H1 (cell line): ENCODE measurements at regions not wholly inside any gene's neighbourhood (a gene's known extent, or its start where the extent isn't known, plus 50 kb on each side); places are given as distances from the start of the nearest gene placed in this dataset.

ENCODE experiments used
- CTCF ChIA-PET: fragments of 300-600 bp; sonication (Branson Sonifier 250); formaldehyde crosslinking; loops from one replicate; lab custom pipeline; 2021; ENCODE audit not compliant: partially characterized antibody; lab: Charles Lee
- POLR2A ChIA-PET: fragments of 300-600 bp; sonication (Branson Sonifier 250); formaldehyde crosslinking; loops from one replicate; lab custom pipeline; 2021; ENCODE audit warnings: inconsistent platforms; ENCODE audit not compliant: partially characterized antibody; lab: Charles Lee
- DNase-seq, 2 experiments: peaks; one replicate each; pipeline versions ENCODE4 v3.0.0 to v3.0.0-alpha.2; 2010 to 2022; ENCODE audit warnings: low spot score in 2 of 2, low read depth in 1 of 2, mixed read lengths in 1 of 2
- FAIRE-seq: peaks from 2 replicates; lab custom pipeline; 2011; peaks lifted over from hg19 to GRCh38; lab: Jason Lieb, UNC
- H2AFZ ChIP-seq: 2 replicates; pipeline ENCODE4 v1.8.1; 2012; ENCODE audit warnings: low read length, inconsistent platforms
- H2AK5ac ChIP-seq: 2 replicates; pipeline ENCODE4 v1.6.1; 2013; ENCODE audit warnings: low read depth, low read length
- H2BK120ac ChIP-seq: replicated peaks from 2 replicates; pipeline ENCODE3; 2013; ENCODE audit warnings: low read depth, low read length, inconsistent platforms
- H2BK12ac ChIP-seq: 2 replicates; pipeline ENCODE4 v1.6.1; 2013; ENCODE audit warnings: low read depth, low read length
- H2BK15ac ChIP-seq: 2 replicates; pipeline ENCODE4 v1.6.1; 2013; ENCODE audit warnings: low read length
- H2BK20ac ChIP-seq: 2 replicates; pipeline ENCODE4 v1.6.1; 2013; ENCODE audit warnings: low read length
- H2BK5ac ChIP-seq: 2 replicates; pipeline ENCODE4 v1.6.1; 2013; ENCODE audit warnings: low read depth, low read length
- H3K14ac ChIP-seq: 2 replicates; pipeline ENCODE4 v1.6.1; 2013; ENCODE audit warnings: inconsistent platforms; ENCODE audit not compliant: insufficient read length
- H3K18ac ChIP-seq: 2 replicates; pipeline ENCODE4 v1.6.1; 2013; ENCODE audit warnings: low read length; ENCODE audit errors: extremely low read depth
- H3K23ac ChIP-seq: 2 replicates; pipeline ENCODE4 v1.6.1; 2013; ENCODE audit warnings: inconsistent platforms; ENCODE audit not compliant: insufficient read length
- H3K23me2 ChIP-seq: 2 replicates; pipeline ENCODE4 v1.6.1; 2013; ENCODE audit warnings: low read depth, low read length
- H3K27ac ChIP-seq: 2 replicates; pipeline ENCODE4 v1.6.1; 2011; ENCODE audit warnings: low read depth, low read length, inconsistent platforms
- H3K27me3 ChIP-seq, 4 experiments: replicated peaks in 1 of 4; 1 replicate in 1 of 4; 2 replicates in 3 of 4; pipeline versions ENCODE4 v1.6.1 to v1.8.1; 2011 to 2013; ENCODE audit warnings: low read length in 3 of 4, mild to moderate bottlenecking in 3 of 4, inconsistent platforms in 2 of 4, mixed read lengths in 2 of 4, moderate library complexity in 1 of 4; ENCODE audit not compliant: control insufficient read depth in 3 of 4, insufficient read depth in 3 of 4; ENCODE audit errors: extremely low read depth in 1 of 4
- H3K36me3 ChIP-seq, 4 experiments: 2 replicates each; pipeline versions ENCODE4 v1.6.1 to v1.8.1; 2011 to 2013; ENCODE audit warnings: mild to moderate bottlenecking in 4 of 4, low read length in 3 of 4, moderate library complexity in 2 of 4, control low read depth in 1 of 4, inconsistent platforms in 1 of 4; ENCODE audit not compliant: insufficient read depth in 4 of 4, control insufficient read depth in 2 of 4
- H3K4ac ChIP-seq: replicated peaks from 2 replicates; pipeline ENCODE3; 2013; ENCODE audit warnings: low read length, low read depth, mixed read lengths, inconsistent platforms; ENCODE audit not compliant: insufficient read length
- H3K4me1 ChIP-seq, 4 experiments: replicated peaks in 1 of 4; 1 replicate in 1 of 4; 2 replicates in 3 of 4; pipeline versions ENCODE4 v1.6.1 to v1.8.1; 2011 to 2013; ENCODE audit warnings: low read length in 3 of 4, inconsistent platforms in 2 of 4, mixed read lengths in 1 of 4; ENCODE audit not compliant: insufficient read depth in 4 of 4, control insufficient read depth in 3 of 4
- H3K4me2 ChIP-seq, 2 experiments: 2 replicates each; pipeline versions ENCODE4 v1.6.1 to v1.8.1; 2011 to 2013; ENCODE audit warnings: low read depth in 2 of 2, low read length in 2 of 2, control low read depth in 1 of 2, inconsistent platforms in 1 of 2, mild to moderate bottlenecking in 1 of 2; ENCODE audit not compliant: insufficient read depth in 1 of 2
- H3K4me3 ChIP-seq, 4 experiments: fragments of 200-600, 300-600 bp in 1 of 4; sonication (generic), shearing (Covaris generic), sonication (Bioruptor Twin) in 1 of 4; 2 replicates each; pipeline versions ENCODE4 v1.5.1 to v1.8.1; 2011 to 2016; ENCODE audit warnings: low read length in 4 of 4, low read depth in 3 of 4, control low read depth in 2 of 4, inconsistent platforms in 2 of 4, mild to moderate bottlenecking in 2 of 4, mixed read lengths in 1 of 4, moderate library complexity in 1 of 4; ENCODE audit not compliant: insufficient read depth in 2 of 4; ENCODE audit errors: extremely low read depth in 1 of 4
- H3K56ac ChIP-seq: replicated peaks from 2 replicates; pipeline ENCODE3; 2013; ENCODE audit warnings: low read depth, mild to moderate bottlenecking, mixed read lengths, low read length, inconsistent platforms; ENCODE audit not compliant: insufficient read length
- H3K79me1 ChIP-seq: 2 replicates; pipeline ENCODE4 v1.6.1; 2013; ENCODE audit warnings: low read depth, low read length, control low read depth
- H3K79me2 ChIP-seq, 2 experiments: 2 replicates each; pipeline versions ENCODE4 v1.6.1 to v1.8.1; 2012 to 2013; ENCODE audit warnings: low read length in 2 of 2, mild to moderate bottlenecking in 2 of 2, inconsistent platforms in 1 of 2; ENCODE audit not compliant: insufficient read depth in 2 of 2, control insufficient read depth in 1 of 2
- H3K9ac ChIP-seq, 4 experiments: replicated peaks in 1 of 4; 1 replicate in 1 of 4; 2 replicates in 3 of 4; pipeline versions ENCODE4 v1.6.1 to v1.8.1; 2011 to 2013; ENCODE audit warnings: low read depth in 3 of 4, low read length in 3 of 4, control low read depth in 2 of 4, mild to moderate bottlenecking in 2 of 4, moderate library complexity in 2 of 4, inconsistent platforms in 1 of 4; ENCODE audit errors: extremely low read depth in 1 of 4
- H3K9me3 ChIP-seq, 2 experiments: 2 replicates each; pipeline versions ENCODE4 v1.6.1 to v1.8.1; 2012 to 2013; ENCODE audit warnings: mild to moderate bottlenecking in 2 of 2, moderate library complexity in 2 of 2, control low read depth in 1 of 2, inconsistent platforms in 1 of 2, low read depth in 1 of 2, low read length in 1 of 2, mixed read lengths in 1 of 2; ENCODE audit not compliant: insufficient read depth in 2 of 2
- H4K20me1 ChIP-seq, 2 experiments: replicated peaks in 1 of 2; 2 replicates each; pipeline versions ENCODE3 to v1.8.1; 2011 to 2013; ENCODE audit warnings: inconsistent platforms in 2 of 2, low read length in 2 of 2, mild to moderate bottlenecking in 1 of 2; ENCODE audit not compliant: insufficient read depth in 2 of 2, control insufficient read depth in 1 of 2
- H4K5ac ChIP-seq: 2 replicates; pipeline ENCODE4 v1.6.1; 2013; ENCODE audit warnings: low read length, low read depth, mixed read lengths, inconsistent platforms; ENCODE audit not compliant: insufficient read length
- H4K8ac ChIP-seq: 2 replicates; pipeline ENCODE4 v1.8.0; 2013; ENCODE audit warnings: mild to moderate bottlenecking, moderate library complexity, low read length, inconsistent platforms; ENCODE audit not compliant: insufficient read depth; ENCODE audit errors: extremely low read depth
- H4K91ac ChIP-seq: replicated peaks from 2 replicates; pipeline ENCODE3; 2013; ENCODE audit warnings: low read length, mixed read lengths, inconsistent platforms; ENCODE audit not compliant: insufficient read length
- POLR2AphosphoS5 ChIP-seq: IDR thresholded peaks from 2 replicates; pipeline ENCODE4 v1.6.1; 2011; ENCODE audit warnings: low read depth, low read length
- SP2 ChIP-seq: IDR thresholded peaks from 2 replicates; pipeline ENCODE4 v1.6.1; 2012; ENCODE audit warnings: mild to moderate bottlenecking, low read length, inconsistent platforms
- WGBS, 2 experiments: shearing (Covaris generic) in 1 of 2; methylation state at CpG; one replicate each; pipeline versions ENCODE4 v1.1.6 to v1.1.7; 2013 to 2015; ENCODE audit warnings: low lambda C conversion rate in 2 of 2, mixed read lengths in 2 of 2, inconsistent platforms in 1 of 2, low coverage in 1 of 2, missing lambda C conversion rate in 1 of 2; ENCODE audit not compliant: insufficient replicate concordance in 2 of 2, insufficient coverage in 1 of 2, insufficient read length in 1 of 2; ENCODE audit errors: extremely low coverage in 1 of 2, missing lambda C conversion rate in 1 of 2; 5-methylcytosine and 5-hydroxymethylcytosine counted together

DNA sequence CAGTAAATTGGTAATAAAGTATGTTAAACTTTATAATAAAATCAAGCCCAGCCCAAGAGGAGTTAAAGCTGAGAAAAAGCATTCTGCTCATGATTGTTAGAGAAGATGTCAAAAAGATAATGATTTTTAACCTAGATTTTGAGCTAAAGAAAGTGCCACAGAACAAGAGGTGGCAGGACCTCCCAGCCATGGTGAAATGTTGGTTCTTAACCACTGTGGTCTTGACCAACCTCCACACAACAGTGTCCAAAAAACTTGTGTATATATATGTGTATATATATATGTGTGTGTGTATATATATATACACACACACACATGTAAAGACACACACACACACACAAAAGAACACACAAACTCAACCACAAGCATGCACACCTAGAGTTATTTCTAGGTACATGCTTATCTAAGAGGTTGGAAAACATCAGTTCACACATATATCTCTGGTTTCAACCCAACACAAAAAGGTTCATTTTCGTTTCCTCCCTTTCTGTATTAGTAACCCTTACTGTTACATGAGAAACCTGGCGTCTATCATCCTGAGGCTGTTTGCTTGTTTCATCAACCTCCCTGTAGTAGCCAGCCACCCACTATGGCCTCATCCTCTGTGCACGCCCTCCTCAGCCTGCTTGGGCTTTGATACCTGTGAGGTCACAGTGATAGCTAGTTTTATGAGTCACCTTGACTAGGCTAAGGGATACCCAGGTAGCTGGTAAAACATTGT is 631.8 kb upstream of the ID2 start:
- Histone ChIP-seq H3K79me1 (no peaks in the 10 kb centered on the region), H3K36me3 (no peaks in the 10 kb centered on the region), H3K14ac (no peak overlapping the region), H3K4me3 (no peak overlapping the region), H3K23ac (no peak overlapping the region), H3K4ac (no peak overlapping the region), H4K5ac (no peak overlapping the region), H4K91ac (no peak overlapping the region), H2BK15ac (no peak overlapping the region), H2BK20ac (no peak overlapping the region), H3K9ac (no peak overlapping the region), H4K8ac (no peak overlapping the region), H3K9me3 (no peaks in the 10 kb centered on the region), H2BK120ac (no peak overlapping the region), H3K18ac (no peak overlapping the region), H3K56ac (no peak overlapping the region), H2AFZ (no peak overlapping the region), H3K79me2 (no peaks in the 10 kb centered on the region), H3K27ac (no peak overlapping the region), H3K27me3 (no peaks in the 10 kb centered on the region), H2BK12ac (no peak overlapping the region), H3K4me2 (no peak overlapping the region), H2AK5ac (no peak overlapping the region), H2BK5ac (no peak overlapping the region), H3K23me2 (no peaks in the 10 kb centered on the region), H4K20me1 (no peaks in the 10 kb centered on the region), H3K4me1 (no peaks in the 10 kb centered on the region)
- WGBS, 2 experiments: 84% methylated on average over 3 of the region's 3 CpGs; no CpG with 5 or more reads in 1 of the 2 experiments
- ChIA-PET CTCF (interaction anchor here (0.8 to 1.6 kb wide), 2 partner anchors 110 to 623 kb away, joined by 3 read pairs; no protein-coding TSS in a partner anchor), POLR2A (no interaction called here)
- DNase-seq (no peak), FAIRE-seq (no peak)
- TF ChIP-seq SP2: no peak
- TF ChIP-seq POLR2AphosphoS5: no peak
